Keratinocyte (primary cell): ENCODE measurements at regions not wholly inside any gene's neighbourhood (a gene's known extent, or its start where the extent isn't known, plus 50 kb on each side); places are given as distances from the start of the nearest gene placed in this dataset.

Experiments used
- DNase-seq: peaks from one replicate; pipeline ENCODE4 v3.0.0-alpha.2; 2011; ENCODE audit warnings: low read depth, missing footprints, low spot score
- FAIRE-seq: peaks from 2 replicates; lab custom pipeline; 2011; peaks lifted over from hg19 to GRCh38; lab: Jason Lieb, UNC
- H2AFZ ChIP-seq: 2 replicates; pipeline ENCODE4 v1.6.0; 2012; ENCODE audit warnings: low read length, control low read depth, inconsistent platforms; ENCODE audit not compliant: control insufficient read depth
- H3K27ac ChIP-seq: 2 replicates; pipeline ENCODE4 v1.5.1; 2011; ENCODE audit warnings: low read length; ENCODE audit not compliant: control insufficient read depth, insufficient read depth
- H3K27me3 ChIP-seq: 3 replicates; pipeline ENCODE4 v1.6.0; 2011; ENCODE audit warnings: low read length; ENCODE audit not compliant: control insufficient read depth, insufficient read depth; ENCODE audit errors: extremely low read depth
- H3K36me3 ChIP-seq, 2 experiments: 2 replicates in 1 of 2; 3 replicates in 1 of 2; pipeline ENCODE4 v1.5.1; 2011; ENCODE audit warnings: low read length in 2 of 2, mild to moderate bottlenecking in 1 of 2; ENCODE audit not compliant: control insufficient read depth in 2 of 2, insufficient read depth in 2 of 2; ENCODE audit errors: extremely low read depth in 1 of 2
- H3K4me1 ChIP-seq: 3 replicates; pipeline ENCODE4 v1.5.1; 2011; ENCODE audit warnings: low read length; ENCODE audit not compliant: control insufficient read depth, insufficient read depth; ENCODE audit errors: extremely low read depth
- H3K4me2 ChIP-seq: 3 replicates; pipeline ENCODE4 v1.6.0; 2011; ENCODE audit warnings: low read depth, low read length; ENCODE audit not compliant: control insufficient read depth, insufficient read depth; ENCODE audit errors: extremely low read depth
- H3K4me3 ChIP-seq, 3 experiments: fragments of 200-600 bp in 1 of 3; sonication (generic) in 1 of 3; 2 replicates in 2 of 3; 3 replicates in 1 of 3; pipeline ENCODE4 v1.5.1; 2011 to 2016; ENCODE audit warnings: low read length in 3 of 3, mild to moderate bottlenecking in 3 of 3, control low read depth in 2 of 3, inconsistent platforms in 1 of 3, low read depth in 1 of 3, mixed read lengths in 1 of 3, mixed run types in 1 of 3, moderate library complexity in 1 of 3; ENCODE audit not compliant: control insufficient read depth in 2 of 3, insufficient read depth in 2 of 3; ENCODE audit errors: extremely low read depth in 1 of 3
- H3K79me2 ChIP-seq: 2 replicates; pipeline ENCODE4 v1.6.0; 2012; ENCODE audit warnings: low read length; ENCODE audit not compliant: control insufficient read depth, insufficient read depth
- H3K9ac ChIP-seq: 3 replicates; pipeline ENCODE4 v1.6.0; 2011; ENCODE audit warnings: low read length; ENCODE audit not compliant: control insufficient read depth, insufficient read depth; ENCODE audit errors: extremely low read depth
- H3K9me1 ChIP-seq: 3 replicates; pipeline ENCODE4 v1.6.0; 2011; ENCODE audit warnings: low read length; ENCODE audit not compliant: control insufficient read depth, insufficient read depth; ENCODE audit errors: extremely low read depth
- H3K9me3 ChIP-seq: 2 replicates; pipeline ENCODE4 v1.5.1; 2012; ENCODE audit warnings: low read depth, low read length; ENCODE audit not compliant: control insufficient read depth
- H4K20me1 ChIP-seq: 3 replicates; pipeline ENCODE4 v1.6.0; 2011; ENCODE audit warnings: low read length; ENCODE audit not compliant: control insufficient read depth, insufficient read depth; ENCODE audit errors: extremely low read depth
- CTCF ChIP-seq, 3 experiments: IDR thresholded peaks in 1 of 3; conservative IDR thresholded peaks in 1 of 3; optimal IDR thresholded peaks in 1 of 3; 2 replicates in 2 of 3; 3 replicates in 1 of 3; pipeline versions ENCODE3 to v1.5.1; 2011; ENCODE audit warnings: low read length in 3 of 3, mild to moderate bottlenecking in 3 of 3, moderate library complexity in 2 of 3, control low read depth in 1 of 3, inconsistent platforms in 1 of 3; ENCODE audit not compliant: insufficient read depth in 2 of 3; ENCODE audit errors: extremely low read depth in 1 of 3
- EZH2 ChIP-seq: IDR thresholded peaks from one replicate; pipeline ENCODE4 v1.6.1; 2012; ENCODE audit warnings: inconsistent platforms, mild to moderate bottlenecking, low read length, moderate library complexity
- dilution Hi-C: fragments of 300-500 bp; cut with MboI; formaldehyde crosslinking; loops from one replicate; pipeline ENCODE4 v1.7.0; 2020; ENCODE audit warnings: low sequenced_read_pairs; ENCODE audit not compliant: extremely low pct_ligation_motif_present

- H3K9me3 ChIP-seq = no peaks in the 10 kb centered on the region
- no peak overlapping the region for H3K4me3 ChIP-seq
- TF ChIP-seq EZH2 (no peak), CTCF (optimal IDR thresholded peaks at IDR 0.05 in 1 of 3, IDR thresholded peaks at IDR 0.05 in 1 of 3, conservative IDR thresholded peaks at IDR 0.05 in 1 of 3; ENCODE audit: extremely low read depth in 1 of 3, insufficient read depth in 2 of 3, low read length in 3 of 3) (no peak)
- no peaks in the 10 kb centered on the region for H3K36me3 ChIP-seq
- no peak overlapping the region for H3K27ac ChIP-seq
- no peaks in the 10 kb centered on the region for H3K79me2 ChIP-seq
- no peak for DNase-seq
- H2AFZ ChIP-seq = no peak overlapping the region
- H3K4me1 ChIP-seq = no peaks in the 10 kb centered on the region
- H4K20me1 ChIP-seq = no peaks in the 10 kb centered on the region
- no peaks in the 10 kb centered on the region for H3K27me3 ChIP-seq
- no peak for FAIRE-seq
- H3K4me2 ChIP-seq = no peak overlapping the region
- H3K9ac ChIP-seq = no peak overlapping the region
- dilution Hi-C loops = no loop called here
- H3K9me1 ChIP-seq = no peaks in the 10 kb centered on the region
These were observed 131.1 kb upstream of the OPCML start for GRCh38 chr11:133663135-133663985.

- Histone ChIP-seq H3K4me3 (no peak overlapping the region), H3K36me3 (no peaks in the 10 kb centered on the region), H3K9me1 (no peaks in the 10 kb centered on the region), H3K27me3 (no peaks in the 10 kb centered on the region), H3K4me2 (no peak overlapping the region), H3K9me3 (no peaks in the 10 kb centered on the region), H3K9ac (no peak overlapping the region), H3K4me1 (no peaks in the 10 kb centered on the region), H3K27ac (no peak overlapping the region), H2AFZ (no peak overlapping the region), H4K20me1 (no peaks in the 10 kb centered on the region), H3K79me2 (no peaks in the 10 kb centered on the region)
- DNase-seq (no peak), FAIRE-seq (no peak)
- TF ChIP-seq CTCF (optimal IDR thresholded peaks at IDR 0.05 in 1 of 3, IDR thresholded peaks at IDR 0.05 in 1 of 3, conservative IDR thresholded peaks at IDR 0.05 in 1 of 3; ENCODE audit: extremely low read depth in 1 of 3, insufficient read depth in 2 of 3, low read length in 3 of 3) = no peak
- TF ChIP-seq EZH2 = no peak
- dilution Hi-C loops = no loop called here
These were observed 129.5 kb upstream of the OPCML start for GRCh38 chr11:133661846-133662245.
